ENCODE measurements at regions not wholly inside any gene's neighbourhood (a gene's known extent, or its start where the extent isn't known, plus 50 kb on each side); places are given as distances from the start of the nearest gene placed in this dataset.

DNA sequence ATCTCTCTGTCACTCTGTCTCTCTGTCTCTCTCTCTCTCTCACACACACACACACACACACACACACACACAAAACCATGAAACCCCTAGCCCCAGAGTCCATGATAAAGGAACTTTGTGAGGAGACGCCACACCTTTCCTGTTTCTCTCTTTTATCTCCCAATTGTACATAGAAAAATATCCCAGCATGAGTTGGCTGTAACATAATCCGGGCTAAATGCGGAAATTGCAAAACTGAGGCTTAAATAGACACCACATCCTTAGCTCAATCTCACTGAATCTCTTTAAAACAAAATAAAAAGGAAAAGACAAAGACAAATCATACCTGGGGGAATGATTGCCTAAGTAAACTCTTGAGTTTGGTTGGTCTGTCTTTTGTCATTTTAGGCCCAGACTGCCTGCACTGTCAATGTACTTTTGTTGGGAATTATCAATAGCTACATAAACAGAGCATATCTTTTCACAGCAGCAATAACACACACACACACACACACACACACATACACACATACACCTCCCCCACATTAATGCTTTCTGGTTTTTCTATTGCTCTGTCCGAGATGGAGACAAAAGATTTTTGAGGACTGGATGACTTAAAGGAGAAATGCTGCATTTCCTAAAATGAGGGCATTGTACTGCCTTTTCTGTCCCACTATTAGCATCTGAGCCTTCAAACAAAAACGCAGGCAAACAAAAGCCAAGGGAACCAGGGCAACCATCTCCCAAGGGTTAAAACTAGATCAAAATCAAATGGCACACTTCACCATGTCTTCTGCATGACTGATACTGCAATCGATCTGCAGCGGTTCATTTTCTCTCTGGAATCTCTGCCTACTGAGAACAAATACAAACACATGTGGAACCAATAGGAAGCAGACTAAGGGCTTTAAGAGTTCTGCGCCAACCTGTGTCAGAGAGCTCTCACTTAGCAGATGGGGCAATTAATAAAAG is 321.5 kb downstream of the NFIB start:
- no peaks in the 10 kb centered on the region for H3K36me3 Mint-ChIP-seq (ENCODE audit: insufficient read depth in 1 of 3, low read depth in 3 of 3)
- no peak overlapping the region for H2BK15ac ChIP-seq (ENCODE audit: low read depth, low read length)
- no peak overlapping the region for H3K14ac ChIP-seq (ENCODE audit: insufficient read depth, low read length)
- no peaks in the 10 kb centered on the region for H3K79me2 ChIP-seq (ENCODE audit: insufficient read depth, low read length)
- H2AK5ac ChIP-seq (ENCODE audit: insufficient read length, low read length): no peak overlapping the region
- no peak overlapping the region for H4K5ac ChIP-seq (ENCODE audit: insufficient read length, low read depth, low read length)
- no peaks in the 10 kb centered on the region for H3K9me3 ChIP-seq (ENCODE audit: control insufficient read depth, low read depth, low read length)
- no peak overlapping the region for H2BK5ac ChIP-seq (ENCODE audit: insufficient read length, low read length)
- no peak overlapping the region for H3K4me3 Mint-ChIP-seq
- H4K91ac ChIP-seq (ENCODE audit: insufficient read length, low read depth, low read length): no peak overlapping the region
- WGBS (ENCODE audit: extremely low coverage, insufficient read length, low lambda C conversion rate): no CpG with 5 or more reads among the region's 8 CpGs
- H2AFZ ChIP-seq (ENCODE audit: low read length): no peak overlapping the region
- no peak overlapping the region for H3K56ac ChIP-seq (ENCODE audit: insufficient read length, low read depth, low read length)
- H3K27ac ChIP-seq (ENCODE audit: insufficient read length, low read depth, low read length): no peak overlapping the region
- peaks cover 0 to 2% of the 10 kb centered on the region in 2 experiments; a peak in 1 of 5 replicates for H3K9me3 Mint-ChIP-seq
- no peak overlapping the region for H2BK12ac ChIP-seq (ENCODE audit: insufficient read length, low read depth, low read length)
- H2BK20ac ChIP-seq (ENCODE audit: low read depth, low read length, poor library complexity, severe bottlenecking): no peak overlapping the region
- no peak overlapping the region for H3T11ph ChIP-seq (ENCODE audit: low read length)
- H3K27ac Mint-ChIP-seq: no peak overlapping the region
- no peak overlapping the region for H3K18ac ChIP-seq (ENCODE audit: insufficient read length, low read depth, low read length)
- TF ChIP-seq, protein P1, sequence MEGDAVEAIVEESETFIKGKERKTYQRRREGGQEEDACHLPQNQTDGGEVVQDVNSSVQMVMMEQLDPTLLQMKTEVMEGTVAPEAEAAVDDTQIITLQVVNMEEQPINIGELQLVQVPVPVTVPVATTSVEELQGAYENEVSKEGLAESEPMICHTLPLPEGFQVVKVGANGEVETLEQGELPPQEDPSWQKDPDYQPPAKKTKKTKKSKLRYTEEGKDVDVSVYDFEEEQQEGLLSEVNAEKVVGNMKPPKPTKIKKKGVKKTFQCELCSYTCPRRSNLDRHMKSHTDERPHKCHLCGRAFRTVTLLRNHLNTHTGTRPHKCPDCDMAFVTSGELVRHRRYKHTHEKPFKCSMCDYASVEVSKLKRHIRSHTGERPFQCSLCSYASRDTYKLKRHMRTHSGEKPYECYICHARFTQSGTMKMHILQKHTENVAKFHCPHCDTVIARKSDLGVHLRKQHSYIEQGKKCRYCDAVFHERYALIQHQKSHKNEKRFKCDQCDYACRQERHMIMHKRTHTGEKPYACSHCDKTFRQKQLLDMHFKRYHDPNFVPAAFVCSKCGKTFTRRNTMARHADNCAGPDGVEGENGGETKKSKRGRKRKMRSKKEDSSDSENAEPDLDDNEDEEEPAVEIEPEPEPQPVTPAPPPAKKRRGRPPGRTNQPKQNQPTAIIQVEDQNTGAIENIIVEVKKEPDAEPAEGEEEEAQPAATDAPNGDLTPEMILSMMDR (conservative IDR thresholded peaks at IDR 0.05): no peak
- DNase-seq: no peak
- H4K8ac ChIP-seq (replicated peaks; ENCODE audit: insufficient read length, low read depth, low read length): no peak overlapping the region
- no peaks in the 10 kb centered on the region for H3K23me2 ChIP-seq (ENCODE audit: insufficient read length, low read depth, low read length, poor library complexity, severe bottlenecking)
- no peak overlapping the region for H3K4ac ChIP-seq (ENCODE audit: low read depth, low read length)
- no peak overlapping the region for H3K4me2 ChIP-seq (ENCODE audit: insufficient read depth, insufficient read length, low read length)
- peaks cover 2% of the 10 kb centered on the region; the same call in 1 of the 2 replicates for H3K27me3 Mint-ChIP-seq (ENCODE audit: low read depth)
- H3K23ac ChIP-seq (ENCODE audit: insufficient read length, low read depth, low read length): no peak overlapping the region
- no peaks in the 10 kb centered on the region for H3K79me1 ChIP-seq (ENCODE audit: insufficient read depth, low read depth, low read length, poor library complexity, severe bottlenecking)
- peaks cover 0 to 4% of the 10 kb centered on the region in 2 experiments; a peak in 1 of 4 replicates for H3K4me1 Mint-ChIP-seq
- no peaks in the 10 kb centered on the region for H4K20me1 ChIP-seq (ENCODE audit: control insufficient read depth, insufficient read depth, insufficient read length)
- no peak overlapping the region for H3K9ac ChIP-seq (ENCODE audit: extremely low read depth, insufficient read length, low read length)
- no peak overlapping the region for H2BK120ac ChIP-seq (ENCODE audit: low read depth, low read length, poor library complexity, severe bottlenecking)
- H3K27me3 ChIP-seq (ENCODE audit: insufficient read depth, low read length): no peaks in the 10 kb centered on the region
- no peaks in the 10 kb centered on the region for H3K4me1 ChIP-seq (ENCODE audit: insufficient read depth, low read length)
